Peyer's patch (tissue), 4 donors: ENCODE measurements at regions not wholly inside any gene's neighbourhood (a gene's known extent, or its start where the extent isn't known, plus 50 kb on each side); places are given as distances from the start of the nearest gene placed in this dataset.

ENCODE experiments used
- CTCF ChIP-seq, 6 experiments: fragments of 450-650 bp in 4 of 6; fragments of 200-600 bp in 2 of 6; sonication (generic) in 1 of 6; IDR thresholded peaks; one replicate each; pipeline ENCODE4 v1.5.1; 2017 to 2019; ENCODE audit warnings: antibody characterized with exemption in 6 of 6, mild to moderate bottlenecking in 3 of 6, moderate library complexity in 1 of 6
- POLR2A ChIP-seq, 2 donors: fragments of 450-650 bp; IDR thresholded peaks; one replicate each; pipeline ENCODE4 v1.5.1; 2017; ENCODE audit warnings: antibody characterized with exemption in 2 of 2, mild to moderate bottlenecking in 2 of 2, moderate library complexity in 2 of 2

GRCh38 chr2:217527590-217528202 lies 475.1 kb downstream of the TNS1 start:
- TF ChIP-seq POLR2A (IDR thresholded peaks at IDR 0.05) (no peak), CTCF (IDR thresholded peaks at IDR 0.05) (no peak)
